GM12872 (cell line): ENCODE measurements at regions not wholly inside any gene's neighbourhood (a gene's known extent, or its start where the extent isn't known, plus 50 kb on each side); places are given as distances from the start of the nearest gene placed in this dataset.

Experiments
- CTCF ChIP-seq: IDR thresholded peaks from 3 replicates; pipeline ENCODE4 v1.5.1; 2011; ENCODE audit warnings: low read depth, mild to moderate bottlenecking, low read length, moderate library complexity; ENCODE audit not compliant: insufficient read depth

- no peak for TF ChIP-seq CTCF
Observed at GRCh38 chr3:150238048-150238802, 169.9 kb upstream of the TSC22D2 start.

GRCh38 chr3:150237490-150237889, 170.6 kb upstream of the TSC22D2 start:
- TF ChIP-seq CTCF = no peak

GRCh38 chr3:150236316-150237082, 171.6 kb upstream of the TSC22D2 start:
- TF ChIP-seq CTCF = no peak

GRCh38 chr3:150235799-150236198, 172.3 kb upstream of the TSC22D2 start:
- no peak for TF ChIP-seq CTCF

DNA sequence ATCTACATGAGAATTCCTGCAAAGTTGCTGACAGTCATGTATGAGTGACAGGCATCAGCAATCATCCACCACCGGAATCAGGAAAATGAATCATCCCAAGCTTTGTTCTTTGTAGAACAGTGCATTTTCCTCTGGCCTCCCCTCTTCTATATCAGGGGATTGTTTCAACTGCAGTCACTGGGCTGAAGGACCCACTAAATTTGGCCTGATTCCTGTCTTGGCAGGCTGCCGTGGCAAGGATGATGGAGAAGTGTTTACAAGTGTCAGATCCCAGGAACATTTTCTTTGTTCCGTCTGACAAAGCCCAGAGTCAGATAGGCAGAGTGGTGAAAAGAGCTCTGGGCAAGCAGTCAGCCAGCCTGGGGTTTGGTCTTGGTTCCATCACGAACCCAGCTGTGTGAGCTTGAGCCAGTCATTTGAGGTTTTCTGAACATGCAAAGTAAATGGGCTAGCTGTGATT, 175.1 kb upstream of the TSC22D2 start:
- TF ChIP-seq CTCF = no peak

DNA sequence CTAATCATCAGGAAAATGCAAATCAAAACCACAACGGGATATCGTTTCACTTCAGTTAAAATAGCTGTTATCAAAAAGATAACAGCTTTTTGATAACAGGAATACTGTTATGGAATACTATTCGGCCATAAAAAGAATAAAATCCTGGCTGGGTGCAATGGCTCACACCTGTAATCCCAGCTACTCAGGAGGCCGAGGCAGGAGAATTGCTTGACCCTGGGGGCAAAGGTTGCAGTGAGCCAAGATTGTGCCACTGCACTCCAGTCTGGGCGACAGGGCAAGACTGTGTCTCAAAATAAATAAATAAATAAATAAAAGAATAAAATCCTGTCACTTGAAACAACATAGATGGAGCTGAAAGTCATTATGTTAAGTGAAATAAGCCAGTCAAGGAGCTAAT, 178.1 kb upstream of the TSC22D2 start:
- no peak for TF ChIP-seq CTCF

DNA sequence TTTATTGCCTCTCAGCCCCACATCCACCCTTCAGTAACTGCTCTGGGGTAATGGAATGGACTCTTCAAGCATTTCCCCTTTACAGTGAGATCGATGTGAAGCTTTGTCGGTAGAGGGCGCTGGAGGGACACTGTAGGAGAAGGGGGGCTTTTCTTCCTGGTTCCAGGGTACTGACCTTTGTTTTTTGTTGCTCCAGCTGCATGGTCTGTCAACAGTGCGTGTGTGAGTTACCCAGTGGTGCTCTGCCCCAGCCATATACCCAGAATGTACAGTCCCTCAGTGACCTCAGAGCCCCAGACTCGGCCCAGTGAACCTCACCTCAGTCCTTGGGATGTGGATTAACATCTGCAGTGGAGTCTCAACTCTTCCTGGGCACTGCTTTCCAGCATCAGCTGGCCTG, 180.3 kb upstream of the TSC22D2 start:
- TF ChIP-seq CTCF = peak; percentile 80
